RWPE1 (cell line): ENCODE measurements at regions not wholly inside any gene's neighbourhood (a gene's known extent, or its start where the extent isn't known, plus 50 kb on each side); places are given as distances from the start of the nearest gene placed in this dataset.

Experiments
- CTCF ChIA-PET: fragments of 350-600 bp; sonication (Branson Sonifier 250); formaldehyde crosslinking; extraction: SDS; loops from one replicate; lab custom pipeline; 2021; lab: Yijun Ruan, JAX
- POLR2A ChIA-PET: fragments of 400-600 bp; formaldehyde crosslinking; extraction: SDS; loops from one replicate; lab custom pipeline; 2020; ENCODE audit warnings: antibody characterized with exemption; ENCODE audit not compliant: low non-redundant PET; lab: Yijun Ruan, JAX
- DNase-seq: peaks from one replicate; pipeline ENCODE4 v3.0.0; 2012; ENCODE audit warnings: low spot score
- H3K27ac ChIP-seq: fragments of 450-650 bp; 2 replicates; pipeline ENCODE4 v1.5.1; 2017
- CTCF ChIP-seq: fragments of 450-650 bp; conservative IDR thresholded peaks from 2 replicates; pipeline ENCODE4 v1.5.1; 2017; ENCODE audit warnings: low read depth, mild to moderate bottlenecking

DNA sequence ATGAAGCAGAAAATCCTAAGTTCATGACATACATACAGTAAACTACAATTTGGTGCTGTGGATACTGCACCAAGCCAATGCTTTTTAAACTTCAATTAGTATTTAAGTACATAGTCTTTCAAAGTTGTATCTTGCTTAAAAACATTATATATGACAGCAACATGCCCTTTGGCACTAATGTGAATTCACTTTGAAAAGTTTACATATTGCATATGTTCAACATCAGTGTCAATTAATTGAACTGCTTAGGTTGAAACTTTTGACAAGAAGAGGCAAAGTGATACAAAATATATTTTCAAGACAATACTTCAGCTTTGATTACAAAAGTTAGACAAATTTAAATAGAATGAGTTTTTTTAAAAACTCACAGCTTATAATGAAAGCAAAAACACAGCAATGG, 119.4 kb upstream of the ROBO2 start:
- TF ChIP-seq CTCF: no peak
- no peak for DNase-seq
- CTCF ChIA-PET: interaction anchor here (0.6 kb wide), 1 partner anchor 1639 kb away, joined by 9 read pairs; no protein-coding TSS in a partner anchor
- H3K27ac ChIP-seq: no peak overlapping the region
- POLR2A ChIA-PET: no interaction called here

- no peak for TF ChIP-seq CTCF
- no peak overlapping the region for H3K27ac ChIP-seq
- no peak for DNase-seq
- ChIA-PET CTCF (no interaction called here), POLR2A (no interaction called here)
Measured at GRCh38 chr3:76923485-76923884, 116.4 kb upstream of the ROBO2 start.

DNA sequence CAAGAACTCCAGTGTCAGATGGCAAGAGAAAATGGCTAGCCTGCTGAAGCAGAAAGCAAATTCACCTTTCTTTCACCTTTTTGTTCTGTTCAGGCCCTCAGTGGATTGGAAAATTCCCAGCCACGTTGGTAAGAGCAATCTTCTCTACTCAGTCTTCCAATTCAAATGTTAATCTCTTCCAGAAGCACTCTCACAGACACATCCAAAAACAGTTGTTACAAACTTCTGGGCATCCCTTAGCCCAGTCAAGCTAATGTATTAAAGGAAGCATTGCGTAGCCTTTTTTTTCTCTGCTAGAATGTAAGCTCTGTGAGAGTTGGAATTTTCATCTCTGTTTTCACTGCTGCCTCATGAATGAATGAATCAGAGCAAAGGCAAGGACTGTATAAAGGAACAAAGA, 109.2 kb upstream of the ROBO2 start:
- H3K27ac ChIP-seq: no peak overlapping the region
- no peak for DNase-seq
- ChIA-PET POLR2A (no interaction called here), CTCF (no interaction called here)
- TF ChIP-seq CTCF: no peak

GRCh38 chr3:76933245-76933644, 106.7 kb upstream of the ROBO2 start:
- no peak for DNase-seq
- ChIA-PET CTCF (no interaction called here), POLR2A (no interaction called here)
- no peak for TF ChIP-seq CTCF
- H3K27ac ChIP-seq: no peak overlapping the region

DNA sequence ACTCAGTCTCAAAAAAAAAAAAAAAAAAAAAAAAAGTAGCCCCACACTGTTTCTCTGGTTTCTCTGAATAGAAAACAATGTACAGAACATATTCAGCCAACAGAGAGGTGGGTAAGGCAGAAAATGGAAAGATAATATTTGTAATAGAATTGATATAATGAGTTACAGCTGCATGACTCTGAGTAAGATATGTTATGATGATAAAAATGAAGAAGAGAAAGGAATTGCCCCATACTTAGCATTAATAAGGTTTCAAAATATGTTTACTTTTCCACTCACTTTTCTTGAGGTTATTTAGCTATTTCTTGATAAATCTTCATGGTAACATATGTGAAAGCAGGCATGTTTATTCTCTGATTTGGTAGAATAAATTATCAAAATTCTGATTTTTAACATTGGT, 100.9 kb upstream of the ROBO2 start:
- H3K27ac ChIP-seq: no peak overlapping the region
- POLR2A ChIA-PET: no interaction called here
- no peak for DNase-seq
- no peak for TF ChIP-seq CTCF
- CTCF ChIA-PET: no interaction called here

- no peak overlapping the region for H3K27ac ChIP-seq
- CTCF ChIA-PET: no interaction called here
- no peak for TF ChIP-seq CTCF
- no peak for DNase-seq
- POLR2A ChIA-PET: no interaction called here
Measured at GRCh38 chr3:76940181-76940770, 99.6 kb upstream of the ROBO2 start.
